Endothelial cell (in vitro differentiated cells): ENCODE measurements at regions not wholly inside any gene's neighbourhood (a gene's known extent, or its start where the extent isn't known, plus 50 kb on each side); places are given as distances from the start of the nearest gene placed in this dataset.

ENCODE experiments used
- DNase-seq: peaks from one replicate; pipeline ENCODE4 v3.0.0; 2021; ENCODE audit warnings: low spot score
- H3K27ac Mint-ChIP-seq: one replicate; pipeline ENCODE4 v1.8.0; 2021; ENCODE audit warnings: mixed read lengths, inconsistent platforms; ENCODE audit not compliant: unreplicated experiment
- H3K27me3 Mint-ChIP-seq: one replicate; pipeline ENCODE4 v1.8.0; 2021; ENCODE audit warnings: mild to moderate bottlenecking, moderate library complexity, mixed read lengths, inconsistent platforms; ENCODE audit not compliant: unreplicated experiment
- H3K36me3 Mint-ChIP-seq: one replicate; pipeline ENCODE4 v1.8.0; 2021; ENCODE audit warnings: mild to moderate bottlenecking, low read depth, mixed read lengths, inconsistent platforms; ENCODE audit not compliant: unreplicated experiment
- H3K4me1 Mint-ChIP-seq: one replicate; pipeline ENCODE4 v1.8.0; 2021; ENCODE audit warnings: mild to moderate bottlenecking, mixed read lengths, inconsistent platforms; ENCODE audit not compliant: unreplicated experiment
- H3K4me3 Mint-ChIP-seq: one replicate; pipeline ENCODE4 v1.8.0; 2021; ENCODE audit warnings: mild to moderate bottlenecking, mixed read lengths, inconsistent platforms; ENCODE audit not compliant: unreplicated experiment
- H3K9me3 Mint-ChIP-seq: one replicate; pipeline ENCODE4 v1.8.0; 2021; ENCODE audit warnings: mixed read lengths, inconsistent platforms; ENCODE audit not compliant: unreplicated experiment
- TF ChIP-seq, protein P1 (sequence below): fragments of 200-600 bp; sonication (generic); IDR thresholded peaks from one replicate; pipeline ENCODE4 v1.5.0; 2021; ENCODE audit warnings: antibody characterized with exemption; ENCODE audit not compliant: unreplicated experiment

DNA sequence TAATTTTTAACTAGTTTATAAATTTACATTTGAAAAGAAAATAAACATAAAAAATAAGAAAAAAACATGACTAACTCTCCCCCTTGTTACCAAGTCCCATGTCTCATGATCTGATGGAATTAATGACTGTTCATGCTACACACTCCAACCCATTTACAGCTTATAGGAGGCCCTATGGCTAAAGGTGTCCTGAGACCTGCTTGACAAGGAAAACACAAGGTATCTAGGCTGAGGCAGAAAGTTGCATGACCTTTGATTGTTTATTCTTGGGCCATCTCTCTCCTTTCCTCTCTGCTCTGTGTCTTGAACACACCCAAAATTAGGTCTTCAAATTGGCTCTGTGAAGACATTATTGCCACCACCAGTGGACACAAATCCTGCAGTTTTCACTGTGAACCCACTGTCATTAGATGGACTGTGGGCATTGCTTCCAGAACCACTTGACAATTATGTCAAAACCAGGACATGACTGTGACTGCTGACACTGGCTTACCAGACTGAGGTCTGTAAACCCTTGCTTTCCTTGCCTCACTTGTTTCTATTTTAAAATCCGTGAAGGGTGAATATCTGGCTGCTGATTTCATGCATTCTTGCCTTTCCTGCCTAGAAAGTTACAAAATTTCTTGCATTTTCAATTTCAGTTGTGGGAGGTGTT lies 386.5 kb upstream of the SPRY2 start:
- Mint-ChIP-seq H3K9me3 (no peaks in the 10 kb centered on the region), H3K4me1 (no peaks in the 10 kb centered on the region), H3K27ac (no peak overlapping the region), H3K27me3 (no peaks in the 10 kb centered on the region), H3K4me3 (no peak overlapping the region), H3K36me3 (no peaks in the 10 kb centered on the region)
- DNase-seq: no peak
- TF ChIP-seq, protein P1, sequence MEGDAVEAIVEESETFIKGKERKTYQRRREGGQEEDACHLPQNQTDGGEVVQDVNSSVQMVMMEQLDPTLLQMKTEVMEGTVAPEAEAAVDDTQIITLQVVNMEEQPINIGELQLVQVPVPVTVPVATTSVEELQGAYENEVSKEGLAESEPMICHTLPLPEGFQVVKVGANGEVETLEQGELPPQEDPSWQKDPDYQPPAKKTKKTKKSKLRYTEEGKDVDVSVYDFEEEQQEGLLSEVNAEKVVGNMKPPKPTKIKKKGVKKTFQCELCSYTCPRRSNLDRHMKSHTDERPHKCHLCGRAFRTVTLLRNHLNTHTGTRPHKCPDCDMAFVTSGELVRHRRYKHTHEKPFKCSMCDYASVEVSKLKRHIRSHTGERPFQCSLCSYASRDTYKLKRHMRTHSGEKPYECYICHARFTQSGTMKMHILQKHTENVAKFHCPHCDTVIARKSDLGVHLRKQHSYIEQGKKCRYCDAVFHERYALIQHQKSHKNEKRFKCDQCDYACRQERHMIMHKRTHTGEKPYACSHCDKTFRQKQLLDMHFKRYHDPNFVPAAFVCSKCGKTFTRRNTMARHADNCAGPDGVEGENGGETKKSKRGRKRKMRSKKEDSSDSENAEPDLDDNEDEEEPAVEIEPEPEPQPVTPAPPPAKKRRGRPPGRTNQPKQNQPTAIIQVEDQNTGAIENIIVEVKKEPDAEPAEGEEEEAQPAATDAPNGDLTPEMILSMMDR: no peak

DNA sequence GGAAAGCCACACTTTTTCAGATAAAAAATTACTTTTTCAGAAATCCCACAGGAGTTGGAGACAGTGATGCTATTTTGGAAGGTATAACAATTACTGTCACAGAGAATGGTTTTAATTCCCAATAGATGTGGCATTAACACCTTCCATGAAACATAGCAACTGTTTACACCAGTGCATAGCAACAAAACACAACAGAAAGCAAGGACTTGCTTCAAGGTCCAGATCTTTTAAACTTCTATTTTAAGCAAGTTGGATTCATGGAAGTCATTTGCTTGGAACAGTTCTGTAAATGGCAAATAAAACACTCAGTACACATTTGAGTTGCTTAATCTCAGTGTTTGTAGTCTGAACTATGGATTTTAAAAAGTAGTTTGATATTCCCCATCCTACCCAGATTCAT lies 385.9 kb upstream of the SPRY2 start:
- TF ChIP-seq, protein P1: no peak
- H3K4me3 Mint-ChIP-seq: no peak overlapping the region
- no peaks in the 10 kb centered on the region for H3K36me3 Mint-ChIP-seq
- H3K4me1 Mint-ChIP-seq: no peaks in the 10 kb centered on the region
- H3K27me3 Mint-ChIP-seq: no peaks in the 10 kb centered on the region
- DNase-seq: no peak
- no peak overlapping the region for H3K27ac Mint-ChIP-seq
- H3K9me3 Mint-ChIP-seq: no peaks in the 10 kb centered on the region

DNA sequence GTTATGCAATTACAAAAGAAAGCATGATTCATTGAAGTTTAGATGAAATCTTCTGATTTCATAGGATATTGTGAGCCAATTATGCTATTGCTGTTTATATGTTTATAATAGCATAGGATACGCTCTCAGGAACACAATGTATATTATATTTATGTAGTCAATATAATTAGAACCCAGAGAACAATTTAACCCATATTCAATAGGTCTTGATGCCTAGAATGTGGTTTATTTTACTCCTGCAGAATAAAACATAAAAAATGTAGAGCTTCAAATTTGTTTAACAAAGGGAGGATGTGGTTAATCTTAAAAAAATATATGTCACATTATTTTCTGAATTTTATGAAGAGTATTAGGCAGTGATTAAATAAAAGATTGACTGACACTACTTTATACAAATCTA lies 380.8 kb upstream of the SPRY2 start:
- Mint-ChIP-seq H3K27me3 (no peaks in the 10 kb centered on the region), H3K4me3 (no peak overlapping the region), H3K27ac (no peak overlapping the region), H3K4me1 (peaks cover 3% of the 10 kb centered on the region), H3K9me3 (no peaks in the 10 kb centered on the region), H3K36me3 (no peaks in the 10 kb centered on the region)
- no peak for DNase-seq
- TF ChIP-seq, protein P1: no peak

DNA sequence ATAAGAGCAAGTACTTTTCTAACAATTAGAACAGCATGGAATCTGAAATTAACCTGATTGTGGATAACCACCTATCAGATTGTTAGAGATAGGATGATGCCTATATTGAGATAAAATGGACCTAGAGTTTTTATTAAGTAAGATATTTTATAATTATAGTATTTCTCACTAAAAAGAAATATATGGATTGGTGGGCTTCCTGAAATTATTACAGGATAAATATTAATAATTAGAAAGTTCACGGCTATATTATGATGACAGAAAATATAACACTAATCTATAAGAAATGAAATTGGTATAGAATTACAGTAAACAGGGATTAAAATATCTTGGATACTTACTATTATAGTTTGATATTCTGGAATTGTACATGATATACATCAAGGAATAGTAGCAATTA lies 378.0 kb upstream of the SPRY2 start:
- Mint-ChIP-seq H3K4me3 (no peak overlapping the region), H3K4me1 (peaks cover 4% of the 10 kb centered on the region), H3K9me3 (no peaks in the 10 kb centered on the region), H3K36me3 (no peaks in the 10 kb centered on the region), H3K27me3 (no peaks in the 10 kb centered on the region), H3K27ac (no peak overlapping the region)
- no peak for DNase-seq
- TF ChIP-seq, protein P1: no peak

DNA sequence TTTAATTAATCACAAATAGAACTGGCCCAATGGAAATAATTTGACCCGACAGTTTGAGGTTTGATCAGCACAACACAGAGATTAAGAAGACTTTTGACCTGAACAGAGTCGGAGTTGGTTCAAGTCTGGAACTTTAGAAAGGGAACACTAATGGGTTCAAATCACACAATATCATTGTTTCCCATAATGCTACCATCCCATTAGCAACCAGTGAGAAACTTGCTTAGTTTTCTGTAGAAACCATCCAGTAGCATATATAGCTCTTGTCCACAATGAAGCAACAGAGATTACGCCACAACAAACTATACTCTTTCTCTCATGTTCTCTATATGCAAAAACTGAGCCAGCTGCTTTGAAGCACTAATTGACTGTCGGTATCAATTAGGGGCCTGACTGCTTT lies 376.9 kb upstream of the SPRY2 start:
- Mint-ChIP-seq H3K27ac (no peak overlapping the region), H3K4me3 (no peak overlapping the region), H3K27me3 (no peaks in the 10 kb centered on the region), H3K4me1 (peaks cover 4% of the 10 kb centered on the region), H3K9me3 (no peaks in the 10 kb centered on the region), H3K36me3 (no peaks in the 10 kb centered on the region)
- TF ChIP-seq, protein P1: no peak
- DNase-seq: no peak
